ENCODE measurements at regions not wholly inside any gene's neighbourhood (a gene's known extent, or its start where the extent isn't known, plus 50 kb on each side); places are given as distances from the start of the nearest gene placed in this dataset.
A peak's percentile ranks its signal among the peaks of the same experiment; 100 is the strongest.

- no peak for TF ChIP-seq MAFK (conservative IDR thresholded peaks at IDR 0.05 in 1 of 2, IDR thresholded peaks at IDR 0.05 in 1 of 2; ENCODE audit: low read length in 2 of 2)
- no peak for TF ChIP-seq ZNF24 (IDR thresholded peaks at IDR 0.05)
- TF ChIP-seq HNRNPH1 (optimal IDR thresholded peaks at IDR 0.05; ENCODE audit: low read depth, low read length): no peak
- TF ChIP-seq RELA (CRISPR knock-in tag; IDR thresholded peaks at IDR 0.05): no peak
- TF ChIP-seq FOXA3 (CRISPR knock-in tag; IDR thresholded peaks at IDR 0.05): 0 out of 2 replicates have a peak, but pooled peaks have one; percentile 19
- TF ChIP-seq ZNF362 (CRISPR knock-in tag; IDR thresholded peaks at IDR 0.05; ENCODE audit: borderline replicate concordance): peak; percentile 45; the same call in 1 of the 2 replicates
- TF ChIP-seq HNF4G (IDR thresholded peaks at IDR 0.05; ENCODE audit: borderline replicate concordance, low read depth, low read length): no peak; the same call in 1 of the 2 replicates
- TF ChIP-seq HNF4G (CRISPR knock-in tag; IDR thresholded peaks at IDR 0.05; ENCODE audit: borderline replicate concordance, low read depth): peak; percentile 34; the same call in 1 of the 2 replicates
- peak; percentile 33; the same call in 1 of the 2 replicates for TF ChIP-seq ZNF652 (CRISPR knock-in tag; IDR thresholded peaks at IDR 0.05; ENCODE audit: borderline replicate concordance, low read depth)
- TF ChIP-seq EHMT2 (IDR thresholded peaks at IDR 0.05; ENCODE audit: borderline replicate concordance, low read depth, low read length): peak; percentile 34; the same call in 1 of the 2 replicates
- no peak for TF ChIP-seq ZKSCAN5 (CRISPR knock-in tag; IDR thresholded peaks at IDR 0.05)
- no peak for TF ChIP-seq BRF2 (CRISPR knock-in tag; IDR thresholded peaks at IDR 0.05)
- no peak for TF ChIP-seq ZNF484 (CRISPR knock-in tag; IDR thresholded peaks at IDR 0.05; ENCODE audit: borderline replicate concordance, low read depth)
- TF ChIP-seq NFKB2 (CRISPR knock-in tag; IDR thresholded peaks at IDR 0.05; ENCODE audit: borderline replicate concordance): no peak
- TF ChIP-seq FOXA1 (IDR thresholded peaks at IDR 0.05): 0 out of 2 replicates have a peak, but pooled peaks have one; percentile 28
- TF ChIP-seq FOXA1 (CRISPR knock-in tag; IDR thresholded peaks at IDR 0.05): no peak
- TF ChIP-seq ZBTB2 (CRISPR knock-in tag; IDR thresholded peaks at IDR 0.05; ENCODE audit: low read depth): no peak
- 0 out of 2 replicates have a peak, but pooled peaks have one; percentile 23 for TF ChIP-seq SOX13 (IDR thresholded peaks at IDR 0.05)
- no peak for TF ChIP-seq SOX13 (CRISPR knock-in tag; conservative IDR thresholded peaks at IDR 0.05 in 1 of 2, IDR thresholded peaks at IDR 0.05 in 1 of 2)
- TF ChIP-seq ZSCAN20 (CRISPR knock-in tag; IDR thresholded peaks at IDR 0.05; ENCODE audit: borderline replicate concordance): no peak
- TF ChIP-seq ZNF646 (CRISPR knock-in tag; IDR thresholded peaks at IDR 0.05): peak; percentile 90
- TF ChIP-seq HOXA5 (CRISPR knock-in tag; IDR thresholded peaks at IDR 0.05): no peak
Observed at GRCh38 chr4:22895482-22895881, 202.7 kb downstream of the GBA3 start (continued).

Data from HepG2 (cell line).